ENCODE measurements at regions not wholly inside any gene's neighbourhood (a gene's known extent, or its start where the extent isn't known, plus 50 kb on each side); places are given as distances from the start of the nearest gene placed in this dataset.

- BruUV-seq (replicated peaks): no TSS peak
- ChIA-PET POLR2A (ENCODE audit: low non-redundant PET) (no interaction called here), CTCF (no interaction called here)
- Histone ChIP-seq H3K27me3 (replicated peaks; ENCODE audit: insufficient read depth, low read depth, low read length, poor library complexity) (no peaks in the 10 kb centered on the region), H3K4me3 (ENCODE audit: low read depth, low read length, poor library complexity, severe bottlenecking) (no peak overlapping the region), H3K9me3 (ENCODE audit: low read depth, low read length, poor library complexity, severe bottlenecking) (no peaks in the 10 kb centered on the region), H3K27ac (ENCODE audit: low read depth, low read length, poor library complexity, severe bottlenecking) (no peak overlapping the region), H3K36me3 (ENCODE audit: insufficient read depth, low read length, poor library complexity, severe bottlenecking) (no peaks in the 10 kb centered on the region), H3K4me1 (ENCODE audit: insufficient read depth, low read length, poor library complexity, severe bottlenecking) (no peaks in the 10 kb centered on the region)
- DNase-seq (ENCODE audit: low spot score): no peak
- TF ChIP-seq EZH2 (IDR thresholded peaks at IDR 0.05; ENCODE audit: borderline replicate concordance, low read depth, low read length, poor library complexity, severe bottlenecking) (no peak), CTCF (conservative IDR thresholded peaks at IDR 0.05; ENCODE audit: low read depth, low read length) (no peak)
- intact Hi-C loops (cut with micrococcal nuclease; ENCODE audit: unreplicated experiment): no loop called here
These were observed 162.4 kb downstream of the ZDHHC21 start for GRCh38 chr9:14530841-14531240.

DNA sequence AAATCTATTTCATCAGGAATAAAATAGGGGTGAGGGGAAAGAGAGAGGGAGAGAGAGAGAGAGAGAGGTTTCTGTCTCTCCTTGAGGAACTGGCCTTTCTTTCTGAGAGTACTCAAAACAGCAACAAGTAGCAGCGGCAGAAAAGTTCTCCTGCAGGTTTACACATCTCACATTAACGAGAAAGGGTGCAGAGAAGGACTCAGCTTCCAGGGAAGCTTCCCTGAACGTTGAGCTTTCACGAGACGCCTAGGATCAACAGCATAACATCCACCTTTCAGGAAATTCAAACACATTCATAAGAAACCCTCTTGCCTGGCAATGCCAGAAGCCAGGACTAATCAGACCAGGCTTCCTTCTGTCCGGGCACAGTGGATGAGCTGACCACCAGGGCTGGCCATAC, 162.9 kb downstream of the ZDHHC21 start:
- no peaks in the 10 kb centered on the region for H3K9me3 ChIP-seq (ENCODE audit: low read depth, low read length, poor library complexity, severe bottlenecking)
- H3K27ac ChIP-seq (ENCODE audit: low read depth, low read length, poor library complexity, severe bottlenecking): no peak overlapping the region
- no peak for DNase-seq (ENCODE audit: low spot score)
- CTCF ChIA-PET: no interaction called here
- no TSS peak for BruUV-seq (replicated peaks)
- intact Hi-C loops (cut with micrococcal nuclease; ENCODE audit: unreplicated experiment): no loop called here
- no peaks in the 10 kb centered on the region for H3K36me3 ChIP-seq (ENCODE audit: insufficient read depth, low read length, poor library complexity, severe bottlenecking)
- no peak overlapping the region for H3K4me3 ChIP-seq (ENCODE audit: low read depth, low read length, poor library complexity, severe bottlenecking)
- POLR2A ChIA-PET (ENCODE audit: low non-redundant PET): no interaction called here
- H3K4me1 ChIP-seq (ENCODE audit: insufficient read depth, low read length, poor library complexity, severe bottlenecking): no peaks in the 10 kb centered on the region
- TF ChIP-seq CTCF (conservative IDR thresholded peaks at IDR 0.05; ENCODE audit: low read depth, low read length): no peak
- no peaks in the 10 kb centered on the region for H3K27me3 ChIP-seq (replicated peaks; ENCODE audit: insufficient read depth, low read depth, low read length, poor library complexity)

- no peak for TF ChIP-seq EZH2 (IDR thresholded peaks at IDR 0.05; ENCODE audit: borderline replicate concordance, low read depth, low read length, poor library complexity, severe bottlenecking)
- no peak for TF ChIP-seq CTCF (conservative IDR thresholded peaks at IDR 0.05; ENCODE audit: low read depth, low read length)
- no peaks in the 10 kb centered on the region for H3K9me3 ChIP-seq (ENCODE audit: low read depth, low read length, poor library complexity, severe bottlenecking)
- no peaks in the 10 kb centered on the region for H3K36me3 ChIP-seq (ENCODE audit: insufficient read depth, low read length, poor library complexity, severe bottlenecking)
- intact Hi-C loops (cut with micrococcal nuclease; ENCODE audit: unreplicated experiment): no loop called here
- ChIA-PET CTCF (no interaction called here), POLR2A (ENCODE audit: low non-redundant PET) (no interaction called here)
- no peak for DNase-seq (ENCODE audit: low spot score)
- H3K4me1 ChIP-seq (ENCODE audit: insufficient read depth, low read length, poor library complexity, severe bottlenecking): no peaks in the 10 kb centered on the region
- H3K27me3 ChIP-seq (replicated peaks; ENCODE audit: insufficient read depth, low read depth, low read length, poor library complexity): no peaks in the 10 kb centered on the region
- no peak overlapping the region for H3K4me3 ChIP-seq (ENCODE audit: low read depth, low read length, poor library complexity, severe bottlenecking)
- BruUV-seq (replicated peaks): no TSS peak
- no peak overlapping the region for H3K27ac ChIP-seq (ENCODE audit: low read depth, low read length, poor library complexity, severe bottlenecking)
These were observed 163.6 kb downstream of the ZDHHC21 start for GRCh38 chr9:14529629-14530028.
